ENCODE measurements at regions not wholly inside any gene's neighbourhood (a gene's known extent, or its start where the extent isn't known, plus 50 kb on each side); places are given as distances from the start of the nearest gene placed in this dataset.

GRCh38 chr7:94763268-94763667 lies 107.3 kb upstream of the SGCE start:
- no peak for TF ChIP-seq CTCF (IDR thresholded peaks at IDR 0.05; ENCODE audit: poor library complexity)
- TF ChIP-seq EZH2 (IDR thresholded peaks at IDR 0.05; ENCODE audit: borderline replicate concordance), result no peak
- no peak for TF ChIP-seq EZH2phosphoT487 (IDR thresholded peaks at IDR 0.05; ENCODE audit: low read depth, severe bottlenecking, unreplicated experiment)
